SJCRH30 (cell line): ENCODE measurements at regions not wholly inside any gene's neighbourhood (a gene's known extent, or its start where the extent isn't known, plus 50 kb on each side); places are given as distances from the start of the nearest gene placed in this dataset.
"Not testable (repeated sequence)": the region's sequence is repeated elsewhere in the genome, so short reads cannot be mapped to it uniquely, and the experiment has no call there.

Experiments used
- DNase-seq, 2 experiments: peaks; one replicate each; pipeline ENCODE4 v3.0.0-alpha.2; 2015 to 2020
- H3K27ac ChIP-seq: fragments of 250-450 bp; sonication (Bioruptor Pico); 2 replicates; pipeline ENCODE4 v1.5.1; 2020; ENCODE audit warnings: mild to moderate bottlenecking, moderate library complexity
- H3K27me3 ChIP-seq: fragments of 250-450 bp; sonication (Bioruptor Pico); 2 replicates; pipeline ENCODE4 v1.5.1; 2020; ENCODE audit warnings: mild to moderate bottlenecking, moderate library complexity
- H3K36me3 ChIP-seq: fragments of 250-450 bp; sonication (Bioruptor Pico); 2 replicates; pipeline ENCODE4 v1.5.1; 2020; ENCODE audit warnings: mild to moderate bottlenecking, moderate library complexity
- H3K4me1 ChIP-seq: fragments of 250-450 bp; sonication (Bioruptor Pico); 2 replicates; pipeline ENCODE4 v1.5.1; 2020; ENCODE audit warnings: mild to moderate bottlenecking, moderate library complexity
- H3K4me3 ChIP-seq: fragments of 250-450 bp; sonication (Bioruptor Pico); 2 replicates; pipeline ENCODE4 v1.5.1; 2020; ENCODE audit warnings: mild to moderate bottlenecking, moderate library complexity
- H3K9me3 ChIP-seq: fragments of 250-450 bp; sonication (Bioruptor Pico); replicated peaks from 2 replicates; pipeline ENCODE4 v1.5.1; 2020; ENCODE audit warnings: mild to moderate bottlenecking, moderate library complexity

- not testable (repeated sequence) for H3K4me3 ChIP-seq, H3K27ac ChIP-seq, H3K9me3 ChIP-seq, H3K36me3 ChIP-seq, H3K27me3 ChIP-seq, DNase-seq, H3K4me1 ChIP-seq
These were observed 64.5 kb downstream of the SLC30A10 start for GRCh38 chr1:219863816-219864215.

GRCh38 chr1:219862366-219862765, 66.0 kb downstream of the SLC30A10 start:
- H3K36me3 ChIP-seq = no peaks in the 10 kb centered on the region
- peaks cover 4% of the 10 kb centered on the region; the same call in 1 of the 2 replicates for H3K9me3 ChIP-seq
- H3K27me3 ChIP-seq = no peaks in the 10 kb centered on the region
- H3K4me3 ChIP-seq = no peak overlapping the region
- no peak for DNase-seq
- H3K27ac ChIP-seq = no peak overlapping the region
- no peaks in the 10 kb centered on the region for H3K4me1 ChIP-seq

GRCh38 chr1:219858980-219859379, 69.4 kb downstream of the SLC30A10 start:
- Histone ChIP-seq H3K36me3 (no peaks in the 10 kb centered on the region), H3K9me3 (peaks cover 4% of the 10 kb centered on the region), H3K4me1 (no peaks in the 10 kb centered on the region), H3K27ac (no peak overlapping the region), H3K27me3 (no peaks in the 10 kb centered on the region), H3K4me3 (no peak overlapping the region)
- no peak for DNase-seq

- H3K36me3 ChIP-seq = no peaks in the 10 kb centered on the region
- peaks cover 5% of the 10 kb centered on the region; the same call in 1 of the 2 replicates for H3K9me3 ChIP-seq
- no peaks in the 10 kb centered on the region for H3K4me1 ChIP-seq
- H3K27me3 ChIP-seq = no peaks in the 10 kb centered on the region
- H3K27ac ChIP-seq = no peak overlapping the region
- DNase-seq = no peak
- no peak overlapping the region for H3K4me3 ChIP-seq
These were observed 81.0 kb downstream of the SLC30A10 start for GRCh38 chr1:219847215-219847855.

GRCh38 chr1:219839595-219839994, 88.8 kb downstream of the SLC30A10 start:
- H3K27me3 ChIP-seq, H3K9me3 ChIP-seq, H3K36me3 ChIP-seq, H3K27ac ChIP-seq, DNase-seq, H3K4me3 ChIP-seq, H3K4me1 ChIP-seq: not testable (repeated sequence)

- Histone ChIP-seq H3K27ac (no peak overlapping the region), H3K9me3 (no peaks in the 10 kb centered on the region), H3K36me3 (no peaks in the 10 kb centered on the region), H3K4me1 (no peaks in the 10 kb centered on the region), H3K27me3 (no peaks in the 10 kb centered on the region), H3K4me3 (no peak overlapping the region)
- no peak for DNase-seq
These were observed 90.4 kb downstream of the SLC30A10 start for GRCh38 chr1:219837994-219838294.

- Histone ChIP-seq H3K36me3 (no peaks in the 10 kb centered on the region), H3K27me3 (no peaks in the 10 kb centered on the region), H3K4me3 (no peak overlapping the region), H3K9me3 (no peaks in the 10 kb centered on the region), H3K4me1 (no peaks in the 10 kb centered on the region), H3K27ac (no peak overlapping the region)
- peak; percentile 29 to 80 for DNase-seq
These were observed 90.9 kb downstream of the SLC30A10 start for GRCh38 chr1:219837274-219837993.

GRCh38 chr1:219834314-219834917, 93.9 kb downstream of the SLC30A10 start:
- Histone ChIP-seq H3K27ac (no peak overlapping the region), H3K9me3 (no peaks in the 10 kb centered on the region), H3K4me3 (no peak overlapping the region), H3K27me3 (no peaks in the 10 kb centered on the region), H3K4me1 (no peaks in the 10 kb centered on the region), H3K36me3 (no peaks in the 10 kb centered on the region)
- DNase-seq = no peak

GRCh38 chr1:219833214-219833815, 95.0 kb downstream of the SLC30A10 start:
- H3K27me3 ChIP-seq = no peaks in the 10 kb centered on the region
- H3K36me3 ChIP-seq = no peaks in the 10 kb centered on the region
- H3K4me1 ChIP-seq = no peaks in the 10 kb centered on the region
- H3K4me3 ChIP-seq = no peak overlapping the region
- no peak for DNase-seq
- no peak overlapping the region for H3K27ac ChIP-seq
- H3K9me3 ChIP-seq = no peaks in the 10 kb centered on the region

- H3K36me3 ChIP-seq = no peaks in the 10 kb centered on the region
- H3K27me3 ChIP-seq = no peaks in the 10 kb centered on the region
- no peak for DNase-seq
- H3K27ac ChIP-seq = no peak overlapping the region
- H3K4me1 ChIP-seq = no peaks in the 10 kb centered on the region
- no peak overlapping the region for H3K4me3 ChIP-seq
- peaks cover 3% of the 10 kb centered on the region; the same call in 1 of the 2 replicates for H3K9me3 ChIP-seq
These were observed 102.1 kb downstream of the SLC30A10 start for GRCh38 chr1:219826290-219826689.

GRCh38 chr1:219825355-219825754, 103.0 kb downstream of the SLC30A10 start:
- Histone ChIP-seq H3K4me3 (no peak overlapping the region), H3K36me3 (no peaks in the 10 kb centered on the region), H3K9me3 (peaks cover 3% of the 10 kb centered on the region; the same call in 1 of the 2 replicates)

GRCh38 chr1:219824338-219824737, 104.0 kb downstream of the SLC30A10 start:
- no peak for DNase-seq

More at GRCh38 chr1:219825355-219825754, 103.0 kb downstream of the SLC30A10 start:
- Histone ChIP-seq H3K27me3 (no peaks in the 10 kb centered on the region), H3K4me1 (no peaks in the 10 kb centered on the region), H3K27ac (no peak overlapping the region)
- DNase-seq = no peak

GRCh38 chr1:219820551-219820950, 107.8 kb downstream of the SLC30A10 start:
- H3K36me3 ChIP-seq = no peaks in the 10 kb centered on the region
- H3K27ac ChIP-seq = no peak overlapping the region
- no peak overlapping the region for H3K4me3 ChIP-seq
- peaks cover 5% of the 10 kb centered on the region; the same call in 1 of the 2 replicates for H3K9me3 ChIP-seq
- no peaks in the 10 kb centered on the region for H3K27me3 ChIP-seq
- no peaks in the 10 kb centered on the region for H3K4me1 ChIP-seq
- DNase-seq = no peak

More at GRCh38 chr1:219824338-219824737, 104.0 kb downstream of the SLC30A10 start:
- H3K36me3 ChIP-seq = no peaks in the 10 kb centered on the region
- H3K9me3 ChIP-seq = peaks cover 3% of the 10 kb centered on the region; the same call in 1 of the 2 replicates
- no peaks in the 10 kb centered on the region for H3K27me3 ChIP-seq
- no peaks in the 10 kb centered on the region for H3K4me1 ChIP-seq
- no peak overlapping the region for H3K27ac ChIP-seq
- H3K4me3 ChIP-seq = no peak overlapping the region

GRCh38 chr1:219817914-219818313, 110.4 kb downstream of the SLC30A10 start:
- no peak overlapping the region for H3K4me3 ChIP-seq
- no peaks in the 10 kb centered on the region for H3K36me3 ChIP-seq
- no peaks in the 10 kb centered on the region for H3K4me1 ChIP-seq
- no peak overlapping the region for H3K27ac ChIP-seq
- no peaks in the 10 kb centered on the region for H3K27me3 ChIP-seq
- DNase-seq = no peak
- H3K9me3 ChIP-seq = peaks cover 2% of the 10 kb centered on the region; the same call in 1 of the 2 replicates

GRCh38 chr1:219813294-219813693, 115.1 kb downstream of the SLC30A10 start:
- Histone ChIP-seq H3K27me3 (no peaks in the 10 kb centered on the region), H3K9me3 (0 out of 2 replicates have a peak, but pooled peaks cover 2% of the 10 kb centered on the region), H3K36me3 (no peaks in the 10 kb centered on the region), H3K4me3 (no peak overlapping the region), H3K4me1 (peaks cover 11% of the 10 kb centered on the region; the same call in 1 of the 2 replicates), H3K27ac (no peak overlapping the region)
- DNase-seq = no peak
